RPMI7951 (cell line): ENCODE measurements at regions not wholly inside any gene's neighbourhood (a gene's known extent, or its start where the extent isn't known, plus 50 kb on each side); places are given as distances from the start of the nearest gene placed in this dataset.

Experiments used
- DNase-seq: peaks from one replicate; pipeline ENCODE4 v3.0.0-alpha.2; 2012; ENCODE audit warnings: low read depth

GRCh38 chr13:77381059-77381458 is 54.2 kb upstream of the MYCBP2 start:
- DNase-seq, result no peak

- DNase-seq, result no peak
These were observed 52.6 kb upstream of the MYCBP2 start for GRCh38 chr13:77379508-77379907.

- DNase-seq, result no peak
These were observed 51.8 kb upstream of the MYCBP2 start for GRCh38 chr13:77378662-77379061.

- DNase-seq, result no peak
These were observed 50.1 kb upstream of the MYCBP2 start for GRCh38 chr13:77377016-77377415.
